NCI-H82 treated with DMSO at 0.1 percent for 48 hours (cell line): ENCODE measurements at regions not wholly inside any gene's neighbourhood (a gene's known extent, or its start where the extent isn't known, plus 50 kb on each side); places are given as distances from the start of the nearest gene placed in this dataset.
A peak's percentile ranks its signal among the peaks of the same experiment; 100 is the strongest.

Experiments used
- DNase-seq: peaks from one replicate; lab custom pipeline; 2025; ENCODE audit not compliant: unreplicated experiment; lab: John Stamatoyannopoulos, UW

DNA sequence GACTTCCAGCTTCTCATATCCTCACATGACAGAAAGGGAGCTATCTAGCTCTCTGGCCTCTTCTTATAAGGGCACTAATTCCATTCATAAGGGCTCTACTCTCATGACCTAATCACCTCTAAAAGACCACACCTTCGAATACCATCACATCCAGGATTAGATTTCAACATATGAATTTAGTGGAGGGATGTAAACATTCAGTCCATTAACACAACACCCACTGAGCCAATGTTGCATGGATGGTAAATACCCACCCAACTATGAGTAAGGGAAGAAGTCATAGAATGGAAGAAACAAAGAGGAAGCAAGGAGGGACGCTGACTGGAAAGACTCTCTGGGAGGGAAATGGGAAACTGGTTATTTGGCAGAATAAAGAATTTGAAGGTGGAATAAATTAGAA is 112.6 kb upstream of the CCDC112 start:
- DNase-seq = no peak

DNA sequence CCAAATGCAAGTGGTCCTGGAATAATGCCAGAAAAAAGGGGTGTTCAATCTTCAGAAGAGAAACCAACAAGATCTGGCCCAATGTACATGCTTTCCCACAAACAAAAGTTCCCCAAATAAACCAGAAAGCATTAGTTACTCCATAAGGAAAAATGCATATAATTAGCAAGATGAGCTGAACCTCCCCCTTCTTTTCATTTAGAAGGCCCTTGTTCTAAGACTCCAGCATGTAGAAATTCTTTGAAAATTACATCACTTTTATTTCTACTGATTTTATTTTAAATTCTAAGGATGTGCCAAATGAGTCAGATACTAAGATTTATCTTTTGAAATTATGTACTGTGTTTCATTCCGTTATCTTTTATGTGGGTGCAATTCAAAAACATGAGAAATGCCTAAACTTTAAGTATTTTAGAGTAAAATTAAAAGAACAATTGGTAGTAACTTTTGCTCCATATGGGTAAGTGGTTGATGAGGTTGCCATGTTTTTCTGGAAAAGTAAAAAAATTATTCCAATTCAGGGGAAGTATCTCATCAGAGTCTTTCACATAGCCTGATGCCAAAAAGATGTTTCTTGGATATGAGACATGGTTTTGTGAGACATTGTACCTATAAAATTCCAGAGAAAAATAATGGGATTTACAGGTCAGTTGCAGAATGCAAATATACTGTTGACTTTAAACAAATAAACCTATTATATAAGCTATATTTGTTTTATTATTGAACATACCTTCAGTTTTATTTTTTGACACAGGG is 106.5 kb upstream of the CCDC112 start:
- no peak for DNase-seq

DNA sequence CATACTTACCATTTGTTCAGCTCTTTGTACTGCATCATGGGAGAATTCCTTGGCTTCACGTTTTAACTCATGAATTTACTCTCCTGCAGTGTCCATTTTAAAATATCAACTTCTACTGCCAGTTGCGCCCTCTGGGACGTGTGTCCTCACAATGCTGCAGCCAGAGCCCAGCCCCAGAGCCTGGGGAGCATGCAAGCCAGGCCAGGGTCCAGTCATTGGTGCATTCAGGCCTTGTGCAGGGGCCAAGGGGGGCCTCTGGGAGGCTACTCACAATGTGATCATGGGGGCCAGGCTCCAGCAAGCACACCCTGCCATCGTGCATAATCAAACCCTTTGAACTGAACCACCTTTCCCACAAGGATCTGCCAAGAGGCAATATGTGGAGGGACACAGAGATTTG is 105.6 kb upstream of the CCDC112 start:
- no peak for DNase-seq

DNA sequence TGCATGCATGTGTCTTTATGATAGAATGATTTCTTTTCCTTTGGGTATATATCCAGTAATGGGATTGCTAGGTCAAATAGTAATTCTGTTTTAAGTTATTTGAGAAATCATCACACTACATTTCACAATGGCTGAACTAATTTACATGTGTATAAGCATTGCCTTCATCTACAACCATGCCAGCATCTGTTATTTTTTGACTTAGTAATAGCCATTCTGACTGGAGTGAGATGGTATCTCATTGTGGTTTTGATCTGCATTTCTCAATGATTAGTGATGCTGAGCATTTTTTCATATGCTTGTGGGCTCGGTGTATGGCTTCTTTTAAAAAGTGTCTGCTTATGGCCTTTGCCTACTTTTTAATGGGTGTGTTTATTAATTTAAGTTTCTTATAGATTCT is 102.3 kb upstream of the CCDC112 start:
- DNase-seq = no peak

DNA sequence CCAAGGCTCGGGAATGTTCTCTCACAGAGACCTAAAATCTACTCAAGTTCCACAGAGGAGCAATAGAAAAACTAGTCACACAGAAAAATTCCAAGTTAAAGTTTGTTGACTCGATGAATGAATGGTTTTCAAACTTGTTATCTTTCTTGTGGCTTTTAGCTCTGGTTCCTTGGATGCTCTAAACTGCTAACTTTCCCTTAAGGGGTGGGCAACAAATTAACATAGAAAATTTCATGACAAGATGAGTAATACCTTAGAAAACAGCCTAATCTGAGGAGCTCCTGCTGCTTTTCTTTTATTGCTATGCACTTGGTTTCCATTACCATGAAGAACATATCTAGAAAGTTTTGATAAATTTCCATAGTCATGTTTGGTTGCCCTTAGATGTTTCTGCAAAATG is 100.2 kb upstream of the CCDC112 start:
- no peak for DNase-seq

DNA sequence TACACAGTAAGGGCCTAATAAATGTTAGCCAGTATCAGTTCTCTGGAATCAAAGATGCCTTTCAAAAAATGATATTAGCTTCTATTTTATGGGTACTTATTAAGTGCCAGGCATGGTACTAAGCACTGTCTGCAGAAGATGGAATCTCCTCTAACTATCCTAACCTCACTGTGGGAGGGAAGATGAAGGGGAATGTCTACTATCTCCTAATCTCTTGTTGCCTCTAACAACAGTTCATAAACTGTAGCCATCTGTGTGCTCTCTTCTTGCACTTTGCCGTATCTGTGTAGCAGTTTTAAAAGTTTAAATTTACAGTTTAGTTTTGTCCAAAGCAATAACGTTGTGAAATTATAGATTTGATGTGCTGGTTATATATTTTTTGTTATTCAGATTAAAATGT is 99.6 kb upstream of the CCDC112 start:
- no peak for DNase-seq

DNA sequence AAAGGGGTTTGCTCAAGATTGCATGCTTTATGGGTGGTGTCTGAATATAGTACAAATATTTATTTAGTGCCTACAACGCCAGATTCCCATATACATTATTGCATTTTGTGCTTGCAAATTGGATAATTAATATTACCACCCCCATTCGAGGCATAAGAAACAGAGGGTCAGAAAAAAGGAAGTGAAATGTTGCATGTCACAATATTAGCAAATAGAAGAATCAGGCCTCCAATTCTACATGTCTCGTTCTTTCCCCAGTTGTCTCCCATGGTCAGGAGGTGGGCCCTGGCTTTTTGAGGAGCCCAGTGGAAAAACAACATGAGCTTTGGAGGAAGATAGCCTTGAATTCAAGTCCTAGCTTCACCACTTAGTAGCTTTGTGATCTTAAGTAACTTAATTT is 98.1 kb upstream of the CCDC112 start:
- no peak for DNase-seq

DNA sequence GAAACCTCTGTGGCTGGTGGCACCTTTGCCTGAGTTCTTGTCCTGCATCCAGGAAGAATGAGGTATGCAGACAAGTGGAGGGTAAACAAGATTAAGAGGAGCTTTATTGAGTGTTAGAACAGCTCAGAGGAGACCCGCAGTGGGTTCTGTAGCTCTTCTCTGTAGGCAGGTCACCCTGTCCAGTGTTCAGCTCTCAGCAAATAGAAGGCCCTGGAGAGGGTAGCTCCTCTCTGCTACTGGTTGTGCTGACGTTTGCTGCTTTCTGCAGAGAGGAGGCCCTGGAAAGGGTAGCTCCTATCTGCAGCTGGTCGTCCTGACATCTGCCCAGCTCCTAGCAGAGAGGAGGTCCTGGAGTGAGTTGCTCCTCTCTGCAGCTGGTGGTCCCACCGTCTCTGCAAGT is 96.8 kb upstream of the CCDC112 start:
- DNase-seq = no peak

DNA sequence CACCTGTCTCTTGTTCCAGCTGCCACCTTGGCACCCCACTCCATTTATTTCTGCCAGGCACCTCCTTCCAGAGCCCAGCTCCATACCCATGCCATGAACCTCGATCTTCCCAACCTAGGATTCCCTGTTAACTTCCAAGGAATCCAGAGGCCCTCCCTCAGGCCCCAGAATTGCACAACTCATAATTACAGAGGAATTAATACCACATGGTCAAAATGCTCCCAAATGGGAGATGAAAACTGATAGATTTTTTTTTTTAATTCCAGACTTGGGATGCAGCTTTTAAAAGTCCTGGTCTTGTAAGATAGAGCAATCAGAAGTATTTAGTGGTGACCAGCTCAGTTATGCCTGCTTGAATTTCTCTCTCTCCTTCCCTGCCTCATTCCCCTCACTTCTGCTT is 96.2 kb upstream of the CCDC112 start:
- no peak for DNase-seq

DNA sequence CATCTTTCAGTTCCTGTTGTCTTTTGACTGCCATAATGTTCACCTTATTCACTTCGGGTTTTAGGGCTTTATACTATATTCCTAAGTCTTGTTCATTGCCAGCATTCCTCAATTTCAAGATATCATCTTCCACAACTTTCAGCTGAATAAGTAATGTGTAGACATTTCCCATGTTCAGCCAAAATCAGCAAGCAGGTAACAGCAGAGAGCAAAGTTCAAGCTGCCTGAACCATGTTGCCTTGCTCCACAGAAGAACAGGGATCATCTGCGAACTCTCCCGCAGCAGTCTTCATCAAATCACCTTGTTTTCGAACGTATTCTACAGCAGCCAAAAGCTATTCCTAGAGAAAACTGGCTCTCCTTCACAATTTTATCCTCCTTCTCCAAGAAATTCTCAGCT is 95.3 kb upstream of the CCDC112 start:
- DNase-seq = no peak

DNA sequence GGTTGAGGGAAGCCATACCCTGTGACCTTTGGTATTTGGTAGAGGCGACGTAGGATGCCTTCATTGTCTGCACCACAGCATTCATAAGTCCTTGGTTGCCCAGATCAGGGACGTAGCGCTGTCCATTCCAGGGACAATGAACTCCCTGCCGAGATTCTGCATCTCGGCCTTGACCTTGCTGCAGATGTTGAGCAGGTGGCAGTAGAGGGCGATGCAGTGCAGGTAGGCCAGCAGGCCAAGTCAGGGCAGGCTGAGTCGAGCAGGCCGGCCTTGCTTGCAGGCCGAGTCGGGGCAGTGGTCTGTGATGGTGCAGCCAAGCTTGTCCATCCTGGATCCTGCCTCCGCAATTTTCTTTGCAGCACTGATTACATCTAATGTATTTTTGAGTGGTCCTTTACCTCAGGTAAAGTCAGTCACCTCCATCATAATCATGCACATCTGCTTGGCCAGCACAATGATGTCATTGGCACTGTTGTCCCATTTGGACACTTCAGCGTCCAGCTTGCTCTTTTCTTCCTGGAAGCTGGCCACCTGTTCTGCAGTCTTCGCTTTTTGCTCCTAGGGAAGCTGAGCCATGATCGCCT is 93.4 kb upstream of the CCDC112 start:
- DNase-seq = no peak

DNA sequence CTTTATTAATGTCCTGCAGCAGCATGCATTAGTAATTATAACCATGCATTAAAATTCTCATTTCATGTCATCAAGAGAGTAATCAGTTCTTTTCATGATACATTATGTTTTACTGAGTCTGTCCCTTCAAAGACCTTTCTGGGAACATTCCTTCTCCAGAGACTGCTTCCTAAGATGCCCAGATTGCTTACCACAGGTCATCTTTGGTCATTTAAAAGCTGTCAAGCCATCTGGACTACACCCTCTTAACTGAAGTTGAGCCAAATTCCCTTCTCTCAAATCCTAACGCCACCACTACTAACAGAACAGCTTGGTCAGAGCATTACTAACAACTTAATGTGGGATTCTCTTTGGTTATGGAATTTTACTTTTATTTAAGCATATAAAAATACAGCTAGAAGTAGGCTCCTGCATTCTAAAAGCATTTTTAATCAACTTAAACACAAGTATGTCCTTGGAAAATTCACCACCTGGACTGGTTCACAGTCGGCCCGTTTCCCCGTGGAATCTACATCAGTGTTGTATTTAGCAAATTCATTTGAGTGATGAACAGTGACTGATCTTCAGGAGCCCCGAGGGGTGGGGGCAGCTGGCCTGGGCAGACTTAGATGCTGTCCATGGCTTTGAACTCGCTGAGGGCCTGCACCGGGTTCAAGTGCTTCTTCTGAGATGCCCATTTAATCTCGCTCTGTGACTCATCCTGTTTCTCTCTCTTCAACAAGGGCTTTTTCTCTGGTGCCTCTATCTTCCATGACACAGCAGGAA is 92.8 kb upstream of the CCDC112 start:
- peak; percentile 47 for DNase-seq

DNA sequence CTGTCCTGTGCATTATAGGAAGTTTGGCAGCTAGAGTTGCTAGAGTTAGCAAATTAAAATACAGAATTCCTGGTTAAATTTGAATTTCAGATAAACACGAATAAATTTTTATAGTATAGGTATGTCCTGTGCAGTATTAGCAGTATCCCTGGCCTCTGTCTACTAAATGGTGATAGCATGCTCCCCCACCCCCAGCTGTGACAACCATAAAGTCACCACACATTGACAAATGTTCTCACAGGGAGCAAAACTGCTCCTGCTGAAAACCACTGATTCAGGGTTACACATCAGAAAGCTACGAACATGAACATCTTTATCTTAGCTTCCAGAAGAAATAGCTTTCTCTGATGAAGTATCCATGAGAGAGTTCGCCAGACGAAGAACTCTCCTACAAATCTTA is 91.8 kb upstream of the CCDC112 start:
- no peak for DNase-seq

DNA sequence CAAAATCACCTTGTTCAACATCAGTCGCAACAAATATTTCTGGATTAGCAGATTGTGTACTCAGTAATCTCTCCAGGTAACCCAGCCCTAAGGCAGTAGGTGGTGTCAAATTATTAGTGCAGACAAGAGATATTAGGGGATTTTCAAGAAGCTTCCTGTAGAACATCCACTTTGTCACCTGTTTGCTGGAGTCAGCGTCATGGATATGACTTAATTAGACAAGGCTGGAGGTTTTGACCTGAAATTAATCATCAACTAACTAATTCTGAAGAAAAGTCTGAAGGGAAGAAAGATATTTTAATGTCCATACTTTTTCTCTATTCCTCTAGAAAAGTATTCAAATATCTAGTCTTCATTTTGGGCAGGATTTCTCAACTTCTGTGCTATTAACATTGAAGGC is 91.4 kb upstream of the CCDC112 start:
- no peak for DNase-seq

DNA sequence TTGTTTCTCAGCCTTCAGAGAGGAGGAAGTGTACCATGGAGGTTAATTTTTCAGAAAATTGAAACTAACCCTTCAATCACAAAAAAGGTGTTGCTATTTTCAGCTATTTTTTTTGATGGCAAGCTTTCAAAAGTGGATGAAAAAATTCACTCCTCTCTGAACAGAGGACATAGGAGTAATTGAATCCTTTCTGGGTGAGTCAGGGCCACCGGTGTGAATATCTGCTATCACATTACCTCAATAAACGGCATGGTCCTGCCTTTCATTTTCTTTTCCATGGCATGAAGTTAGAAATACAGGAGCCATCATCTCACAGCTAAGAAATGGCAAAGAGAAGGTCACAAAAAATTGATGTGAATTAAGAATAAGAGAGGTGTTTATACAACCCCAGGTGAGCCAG is 90.2 kb upstream of the CCDC112 start:
- no peak for DNase-seq

DNA sequence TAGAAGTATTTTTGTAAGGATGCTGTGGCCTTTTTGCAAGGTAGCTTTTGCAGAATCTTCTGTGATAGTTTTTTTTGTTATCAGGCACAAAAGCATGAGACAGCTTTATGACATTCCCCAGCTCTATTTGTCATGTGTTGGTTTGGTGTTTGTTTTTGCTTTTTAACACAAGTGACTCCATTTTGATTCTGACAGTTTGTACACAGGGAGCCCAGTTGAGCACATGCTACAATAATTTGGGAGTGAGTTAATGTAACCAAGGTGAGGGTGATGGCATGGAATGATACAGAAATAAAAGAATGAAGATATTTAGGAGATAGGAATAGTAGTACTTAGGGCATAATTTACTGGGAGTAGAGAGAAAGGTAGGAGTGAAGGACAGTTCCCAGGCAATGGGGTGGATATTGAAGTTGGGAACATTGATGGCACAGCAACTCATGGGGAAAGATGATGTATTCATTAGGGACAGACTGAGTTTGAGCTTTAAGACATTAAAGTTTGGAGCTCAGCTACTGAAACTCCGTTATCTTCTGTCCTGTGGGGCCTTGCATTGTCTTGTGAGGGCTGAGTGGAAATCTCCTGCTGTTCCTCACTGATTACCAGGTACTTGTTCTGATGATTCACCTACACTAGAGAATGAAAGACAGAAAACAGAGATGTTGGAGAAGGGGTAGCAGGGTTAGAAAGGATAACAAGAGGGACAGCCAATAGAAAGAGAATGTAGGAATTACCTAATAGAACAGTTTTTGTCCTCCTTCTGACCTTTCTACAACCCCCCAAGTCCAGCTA is 88.3 kb upstream of the CCDC112 start:
- no peak for DNase-seq

DNA sequence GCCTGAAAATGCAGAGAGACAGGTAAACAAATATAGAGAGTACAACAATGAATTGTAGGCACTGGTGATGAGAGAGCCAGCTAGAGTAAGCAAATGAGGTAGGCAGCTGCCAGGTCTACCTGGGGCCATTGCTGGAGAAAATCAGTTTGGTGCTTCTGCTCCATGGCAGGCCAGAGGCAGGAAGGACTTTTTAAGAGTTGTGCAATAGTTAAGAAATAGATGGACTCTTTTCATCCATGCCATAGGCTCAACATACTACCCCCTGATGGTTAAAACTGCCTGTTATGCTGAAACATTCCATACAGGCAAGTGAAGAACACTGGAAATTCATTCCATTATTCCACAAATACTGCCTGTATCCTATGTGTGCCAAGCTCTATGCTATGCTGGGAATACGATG is 86.5 kb upstream of the CCDC112 start:
- DNase-seq = no peak

DNA sequence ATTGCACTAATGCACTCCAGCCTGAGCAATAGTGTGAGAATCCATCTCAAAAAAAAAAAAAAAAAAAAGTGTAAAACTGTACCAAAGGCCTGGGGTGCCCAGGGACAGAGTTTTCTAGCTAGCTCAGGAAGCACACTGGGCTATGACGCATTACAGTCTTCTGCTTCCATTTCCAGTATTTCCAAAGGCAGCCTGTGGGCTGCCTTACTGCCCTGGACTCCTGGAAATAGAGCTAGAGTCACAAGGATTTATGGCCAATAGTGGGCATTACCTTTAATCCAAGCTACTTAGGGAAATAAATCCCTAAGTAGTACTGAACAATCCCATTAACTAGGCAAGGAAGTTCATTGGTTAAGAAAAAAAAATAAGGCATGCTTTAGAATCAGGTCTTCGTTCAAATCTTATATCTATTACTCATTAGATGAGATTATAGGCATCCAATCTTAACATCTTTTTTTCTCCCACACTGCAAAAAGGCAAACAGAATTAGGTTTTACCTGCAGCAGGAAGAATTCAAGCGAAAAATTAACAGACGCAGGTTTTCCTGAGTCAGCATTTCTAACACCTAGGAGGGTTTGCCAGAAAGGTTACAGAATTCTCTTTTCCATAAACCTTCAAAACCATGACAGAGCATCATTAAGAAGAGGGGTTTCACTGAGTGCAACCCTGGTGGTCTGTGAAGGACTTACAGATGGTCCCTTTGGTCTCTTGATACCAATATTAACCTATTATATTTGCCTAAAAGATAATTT is 85.6 kb upstream of the CCDC112 start:
- peak; percentile 93 for DNase-seq

DNA sequence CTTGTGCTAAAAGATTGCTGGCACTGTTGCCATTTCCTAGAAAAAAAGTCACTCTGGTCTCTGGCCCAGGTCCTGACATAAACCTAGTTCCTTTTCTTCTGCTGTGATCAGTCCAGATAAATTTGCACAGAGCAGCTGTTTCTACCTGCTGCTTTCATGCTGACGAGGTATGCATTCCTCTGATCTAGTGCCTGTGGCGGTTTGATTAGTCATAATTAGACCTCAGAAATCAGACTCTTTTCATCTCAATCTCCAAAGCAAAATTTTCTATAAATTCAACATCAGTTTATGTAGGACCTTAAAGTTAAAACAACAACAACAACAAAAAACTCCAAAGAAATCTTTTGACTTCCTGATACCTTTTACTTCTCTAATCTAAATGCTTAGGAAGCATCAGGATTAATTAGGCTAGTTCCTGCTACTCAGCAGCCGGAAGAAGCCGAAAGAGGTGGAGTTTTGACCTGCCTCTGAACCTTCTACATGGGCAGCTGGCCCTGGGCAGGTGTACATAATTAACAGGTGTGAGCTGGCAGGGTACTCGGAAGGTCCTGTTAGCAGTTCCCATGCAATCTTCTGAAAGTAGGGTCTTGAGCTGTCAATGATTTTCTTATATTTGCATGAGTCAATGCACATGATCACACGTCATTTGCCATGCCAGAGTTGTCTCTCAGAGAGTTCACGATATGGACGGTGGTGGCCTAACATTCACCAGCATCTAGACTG is 83.3 kb upstream of the CCDC112 start:
- no peak for DNase-seq

DNA sequence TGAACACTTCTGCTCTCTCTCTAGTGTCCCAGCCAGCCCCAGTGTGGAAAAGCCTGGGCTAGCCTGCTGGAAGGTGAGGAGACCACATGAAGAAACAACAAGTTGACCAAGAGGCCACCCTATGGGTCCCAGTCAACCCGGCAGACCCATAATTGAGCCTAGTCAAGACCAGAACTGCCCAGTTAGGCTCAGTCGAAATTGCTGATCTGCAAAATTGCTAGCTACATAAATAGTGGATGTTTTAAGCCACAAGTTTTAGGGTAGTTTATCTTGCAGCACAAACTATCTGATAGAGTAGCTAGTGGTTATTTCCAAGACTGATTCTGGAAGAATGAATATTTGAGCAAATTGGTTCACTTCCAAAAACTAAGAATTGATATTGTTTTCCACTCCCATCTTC is 82.3 kb upstream of the CCDC112 start:
- DNase-seq = no peak
